Neural cell (in vitro differentiated cells): ENCODE measurements at regions not wholly inside any gene's neighbourhood (a gene's known extent, or its start where the extent isn't known, plus 50 kb on each side); places are given as distances from the start of the nearest gene placed in this dataset.

Experiments
- H2AFZ ChIP-seq: fragments of 200-600, 300-800 bp; sonication (generic), shearing (Covaris generic); 2 replicates; pipeline ENCODE4 v1.6.0; 2014; ENCODE audit warnings: low read depth, mild to moderate bottlenecking, antibody characterized with exemption, low read length, moderate library complexity
- H3F3A ChIP-seq: fragments of 200-600 bp; shearing (Covaris generic); 2 replicates; pipeline ENCODE4 v1.6.1; 2016; ENCODE audit warnings: mild to moderate bottlenecking, moderate library complexity, mixed read lengths, antibody characterized with exemption, low read length; ENCODE audit not compliant: insufficient read depth, poor library complexity, severe bottlenecking
- H3K27ac ChIP-seq: fragments of 200-600, 300-800 bp; sonication (generic), shearing (Covaris generic); 2 replicates; pipeline ENCODE4 v1.5.1; 2014; ENCODE audit warnings: mild to moderate bottlenecking, low read length, moderate library complexity
- H3K27me3 ChIP-seq: fragments of 300-800, 200-600 bp; sonication (generic), shearing (Covaris generic); 2 replicates; pipeline ENCODE4 v1.6.0; 2014; ENCODE audit warnings: mild to moderate bottlenecking, low read depth, low read length, moderate library complexity; ENCODE audit not compliant: insufficient read depth
- H3K36me3 ChIP-seq: fragments of 300-800, 200-600 bp; sonication (generic), shearing (Covaris generic); 2 replicates; pipeline ENCODE4 v1.5.1; 2014; ENCODE audit warnings: mild to moderate bottlenecking, antibody characterized with exemption, low read length, moderate library complexity; ENCODE audit not compliant: insufficient read depth
- H3K4me2 ChIP-seq: fragments of 300-800, 200-600 bp; sonication (generic), shearing (Covaris generic); 2 replicates; pipeline ENCODE4 v1.6.0; 2014; ENCODE audit warnings: mild to moderate bottlenecking, low read length
- H3K4me3 ChIP-seq: fragments of 300-800, 200-600 bp; sonication (generic), shearing (Covaris generic); 2 replicates; pipeline ENCODE4 v1.5.1; 2014; ENCODE audit warnings: mild to moderate bottlenecking, low read length, moderate library complexity
- H3K79me2 ChIP-seq: fragments of 200-600 bp; shearing (Covaris generic); replicated peaks from 2 replicates; pipeline ENCODE4 v1.6.0; 2014; ENCODE audit warnings: mild to moderate bottlenecking, low read length, moderate library complexity; ENCODE audit not compliant: insufficient read depth
- H3K9ac ChIP-seq: fragments of 300-800, 200-600 bp; sonication (generic), shearing (Covaris generic); 2 replicates; pipeline ENCODE4 v1.6.1; 2016; ENCODE audit warnings: mild to moderate bottlenecking, low read length, mixed read lengths
- H3K9me2 ChIP-seq: fragments of 200-600 bp; shearing (Covaris generic); 2 replicates; pipeline ENCODE4 v1.6.1; 2016; ENCODE audit warnings: mild to moderate bottlenecking, low read length, mixed read lengths; ENCODE audit not compliant: insufficient read depth
- H3K9me3 ChIP-seq: fragments of 200-600, 300-800 bp; sonication (generic), shearing (Covaris generic); 2 replicates; pipeline ENCODE4 v1.6.1; 2016; ENCODE audit warnings: mild to moderate bottlenecking, mixed run types, low read length, moderate library complexity, mixed read lengths
- H4K20me1 ChIP-seq: fragments of 200-600 bp; shearing (Covaris generic); 2 replicates; pipeline ENCODE4 v1.6.1; 2016; ENCODE audit warnings: mild to moderate bottlenecking, mixed run types; ENCODE audit not compliant: insufficient read depth
- CTCF ChIP-seq: fragments of 450-650 bp; IDR thresholded peaks from 2 replicates; pipeline ENCODE4 v1.5.1; 2014; ENCODE audit warnings: antibody characterized with exemption, mild to moderate bottlenecking, moderate library complexity; ENCODE audit not compliant: poor library complexity, severe bottlenecking
- EP300 ChIP-seq: fragments of 450-650 bp; conservative IDR thresholded peaks from 2 replicates; pipeline ENCODE4 v1.6.1; 2014; ENCODE audit warnings: antibody characterized with exemption, mild to moderate bottlenecking, moderate library complexity; ENCODE audit not compliant: poor library complexity, severe bottlenecking
- EZH2 ChIP-seq: fragments of 200-600, 300-800 bp; shearing (Covaris generic), sonication (generic); IDR thresholded peaks from 2 replicates; pipeline ENCODE4 v1.6.1; 2014; ENCODE audit warnings: antibody characterized with exemption, low read length, borderline replicate concordance, mild to moderate bottlenecking; ENCODE audit not compliant: insufficient read depth, poor library complexity, severe bottlenecking
- MXI1 ChIP-seq: fragments of 450-650 bp; conservative IDR thresholded peaks from 2 replicates; pipeline ENCODE4 v1.6.1; 2014; ENCODE audit warnings: antibody characterized with exemption, mild to moderate bottlenecking; ENCODE audit not compliant: poor library complexity, severe bottlenecking
- POLR2AphosphoS5 ChIP-seq: IDR thresholded peaks from 2 replicates; pipeline ENCODE4 v1.6.1; 2012
- RAD21 ChIP-seq: fragments of 450-650 bp; conservative IDR thresholded peaks from 2 replicates; pipeline ENCODE4 v1.6.1; 2014; ENCODE audit warnings: antibody characterized with exemption, mild to moderate bottlenecking, moderate library complexity
- SMC3 ChIP-seq: fragments of 450-650 bp; conservative IDR thresholded peaks from 2 replicates; pipeline ENCODE4 v1.6.1; 2014; ENCODE audit warnings: antibody characterized with exemption, mild to moderate bottlenecking, moderate library complexity; ENCODE audit not compliant: poor library complexity
- TAF1 ChIP-seq: IDR thresholded peaks from 2 replicates; pipeline ENCODE4 v1.6.1; 2012; ENCODE audit warnings: low read depth
- TF ChIP-seq, protein P1 (sequence below): IDR thresholded peaks from 2 replicates; pipeline ENCODE4 v1.6.1; 2012; ENCODE audit warnings: borderline replicate concordance

GRCh38 chr12:124463341-124463921 lies 104.0 kb downstream of the NCOR2 start:
- no peak overlapping the region for H3K4me2 ChIP-seq
- H3K27me3 ChIP-seq: no peaks in the 10 kb centered on the region
- H3K4me3 ChIP-seq: no peak overlapping the region
- no peaks in the 10 kb centered on the region for H3K9me2 ChIP-seq
- H3K9me3 ChIP-seq: no peaks in the 10 kb centered on the region
- peak overlapping the region; percentile 34 for H3K9ac ChIP-seq
- H4K20me1 ChIP-seq: no peaks in the 10 kb centered on the region
- H3F3A ChIP-seq: no peaks in the 10 kb centered on the region
- H3K27ac ChIP-seq: no peak overlapping the region
- TF ChIP-seq CTCF (no peak), SMC3 (peak; percentile 16)
- no peaks in the 10 kb centered on the region for H3K79me2 ChIP-seq
- no peak overlapping the region for H2AFZ ChIP-seq
- no peaks in the 10 kb centered on the region for H3K36me3 ChIP-seq

- no peaks in the 10 kb centered on the region for H3K9me3 ChIP-seq
- no peaks in the 10 kb centered on the region for H3K27me3 ChIP-seq
- H3K9ac ChIP-seq: no peak overlapping the region
- no peak overlapping the region for H3K4me2 ChIP-seq
- no peak overlapping the region for H2AFZ ChIP-seq
- H3K9me2 ChIP-seq: no peaks in the 10 kb centered on the region
- TF ChIP-seq, protein P1, sequence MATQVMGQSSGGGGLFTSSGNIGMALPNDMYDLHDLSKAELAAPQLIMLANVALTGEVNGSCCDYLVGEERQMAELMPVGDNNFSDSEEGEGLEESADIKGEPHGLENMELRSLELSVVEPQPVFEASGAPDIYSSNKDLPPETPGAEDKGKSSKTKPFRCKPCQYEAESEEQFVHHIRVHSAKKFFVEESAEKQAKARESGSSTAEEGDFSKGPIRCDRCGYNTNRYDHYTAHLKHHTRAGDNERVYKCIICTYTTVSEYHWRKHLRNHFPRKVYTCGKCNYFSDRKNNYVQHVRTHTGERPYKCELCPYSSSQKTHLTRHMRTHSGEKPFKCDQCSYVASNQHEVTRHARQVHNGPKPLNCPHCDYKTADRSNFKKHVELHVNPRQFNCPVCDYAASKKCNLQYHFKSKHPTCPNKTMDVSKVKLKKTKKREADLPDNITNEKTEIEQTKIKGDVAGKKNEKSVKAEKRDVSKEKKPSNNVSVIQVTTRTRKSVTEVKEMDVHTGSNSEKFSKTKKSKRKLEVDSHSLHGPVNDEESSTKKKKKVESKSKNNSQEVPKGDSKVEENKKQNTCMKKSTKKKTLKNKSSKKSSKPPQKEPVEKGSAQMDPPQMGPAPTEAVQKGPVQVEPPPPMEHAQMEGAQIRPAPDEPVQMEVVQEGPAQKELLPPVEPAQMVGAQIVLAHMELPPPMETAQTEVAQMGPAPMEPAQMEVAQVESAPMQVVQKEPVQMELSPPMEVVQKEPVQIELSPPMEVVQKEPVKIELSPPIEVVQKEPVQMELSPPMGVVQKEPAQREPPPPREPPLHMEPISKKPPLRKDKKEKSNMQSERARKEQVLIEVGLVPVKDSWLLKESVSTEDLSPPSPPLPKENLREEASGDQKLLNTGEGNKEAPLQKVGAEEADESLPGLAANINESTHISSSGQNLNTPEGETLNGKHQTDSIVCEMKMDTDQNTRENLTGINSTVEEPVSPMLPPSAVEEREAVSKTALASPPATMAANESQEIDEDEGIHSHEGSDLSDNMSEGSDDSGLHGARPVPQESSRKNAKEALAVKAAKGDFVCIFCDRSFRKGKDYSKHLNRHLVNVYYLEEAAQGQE: no peak
- TF ChIP-seq CTCF: no peak
- no peak for TF ChIP-seq TAF1
- no peak for TF ChIP-seq POLR2AphosphoS5
- no peak for TF ChIP-seq MXI1
- no peak for TF ChIP-seq SMC3
- TF ChIP-seq EZH2: no peak
- no peak for TF ChIP-seq RAD21
- no peak for TF ChIP-seq EP300
- H3F3A ChIP-seq: no peaks in the 10 kb centered on the region
- no peaks in the 10 kb centered on the region for H3K36me3 ChIP-seq
- H4K20me1 ChIP-seq: no peaks in the 10 kb centered on the region
- H3K79me2 ChIP-seq: no peaks in the 10 kb centered on the region
- H3K27ac ChIP-seq: no peak overlapping the region
- no peak overlapping the region for H3K4me3 ChIP-seq
Measured at GRCh38 chr12:124462750-124463149, 104.7 kb downstream of the NCOR2 start.
